ENCODE measurements at regions not wholly inside any gene's neighbourhood (a gene's known extent, or its start where the extent isn't known, plus 50 kb on each side); places are given as distances from the start of the nearest gene placed in this dataset.

DNA sequence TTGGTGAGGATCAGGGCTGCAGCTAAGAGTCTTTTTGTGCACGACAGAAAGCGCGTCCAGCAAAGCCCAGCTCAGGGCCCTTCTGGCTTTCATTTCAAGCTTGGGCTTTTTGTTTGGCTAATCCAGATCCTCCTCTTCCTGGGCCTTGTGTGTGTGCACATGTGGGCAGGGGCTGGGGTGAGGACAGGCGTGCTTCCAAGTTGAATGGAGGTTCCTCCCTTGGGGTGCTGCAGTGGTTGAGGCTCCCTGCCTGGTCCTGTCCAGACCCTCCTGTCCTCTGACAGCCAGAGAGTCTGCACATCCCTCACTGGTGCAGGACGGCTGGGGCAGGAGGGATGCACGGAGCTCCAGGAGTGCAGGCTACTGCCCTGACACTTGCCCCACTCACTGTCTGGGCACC, 62.0 kb upstream of the NECTIN1 start:
- no peak for DNase-seq
- no peaks in the 10 kb centered on the region for H3K36me3 ChIP-seq (replicated peaks in 1 of 2; ENCODE audit: control insufficient read depth in 1 of 2, insufficient read depth in 2 of 2, low read length in 2 of 2)

DNA sequence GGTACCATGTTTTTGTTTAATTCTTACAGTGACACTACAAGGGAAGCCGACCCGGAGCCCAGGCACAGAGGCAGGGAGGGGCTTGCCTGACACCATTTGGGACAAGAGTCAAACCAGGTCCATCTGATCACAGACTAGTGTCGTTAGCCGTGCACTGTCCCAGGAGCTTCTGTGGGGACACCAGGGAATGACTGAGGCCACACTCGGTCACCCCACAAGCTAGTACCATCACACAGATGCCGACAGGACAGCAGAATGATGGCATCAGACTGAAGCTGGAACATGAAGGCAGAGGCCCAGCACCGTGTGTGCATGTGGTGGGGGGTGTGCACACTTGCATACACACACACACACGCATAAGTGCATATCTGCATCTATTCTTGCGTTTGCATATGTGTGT, 61.5 kb upstream of the NECTIN1 start:
- Histone ChIP-seq H3K4me3 (replicated peaks in 1 of 3; ENCODE audit: low read depth in 2 of 3, low read length in 3 of 3) (no peak overlapping the region), H3K4me2 (replicated peaks; ENCODE audit: extremely low read depth, low read length, poor library complexity, severe bottlenecking) (no peak overlapping the region), H3K36me3 (replicated peaks in 1 of 2; ENCODE audit: control insufficient read depth in 1 of 2, insufficient read depth in 2 of 2, low read length in 2 of 2) (no peaks in the 10 kb centered on the region), H4K20me1 (ENCODE audit: insufficient read depth, low read length) (no peaks in the 10 kb centered on the region), H3K79me2 (ENCODE audit: insufficient read depth, low read length) (no peaks in the 10 kb centered on the region), H3K27ac (ENCODE audit: low read depth in 1 of 2, low read length in 2 of 2) (no peak overlapping the region), H3K4me1 (ENCODE audit: control insufficient read depth in 1 of 2, insufficient read depth in 2 of 2, low read length in 2 of 2) (no peaks in the 10 kb centered on the region), H3K9me3 (replicated peaks in 1 of 2; ENCODE audit: control insufficient read depth in 1 of 2, insufficient read depth in 1 of 2, low read length in 2 of 2) (no peaks in the 10 kb centered on the region), H2AFZ (ENCODE audit: insufficient read depth, low read depth, low read length, poor library complexity, severe bottlenecking) (no peak overlapping the region), H3K9ac (ENCODE audit: insufficient read depth, low read length, poor library complexity, severe bottlenecking) (no peak overlapping the region), H3K27me3 (ENCODE audit: control insufficient read depth in 2 of 2, insufficient read depth in 2 of 2, low read length in 2 of 2) (no peaks in the 10 kb centered on the region)
- TF ChIP-seq, protein P1, sequence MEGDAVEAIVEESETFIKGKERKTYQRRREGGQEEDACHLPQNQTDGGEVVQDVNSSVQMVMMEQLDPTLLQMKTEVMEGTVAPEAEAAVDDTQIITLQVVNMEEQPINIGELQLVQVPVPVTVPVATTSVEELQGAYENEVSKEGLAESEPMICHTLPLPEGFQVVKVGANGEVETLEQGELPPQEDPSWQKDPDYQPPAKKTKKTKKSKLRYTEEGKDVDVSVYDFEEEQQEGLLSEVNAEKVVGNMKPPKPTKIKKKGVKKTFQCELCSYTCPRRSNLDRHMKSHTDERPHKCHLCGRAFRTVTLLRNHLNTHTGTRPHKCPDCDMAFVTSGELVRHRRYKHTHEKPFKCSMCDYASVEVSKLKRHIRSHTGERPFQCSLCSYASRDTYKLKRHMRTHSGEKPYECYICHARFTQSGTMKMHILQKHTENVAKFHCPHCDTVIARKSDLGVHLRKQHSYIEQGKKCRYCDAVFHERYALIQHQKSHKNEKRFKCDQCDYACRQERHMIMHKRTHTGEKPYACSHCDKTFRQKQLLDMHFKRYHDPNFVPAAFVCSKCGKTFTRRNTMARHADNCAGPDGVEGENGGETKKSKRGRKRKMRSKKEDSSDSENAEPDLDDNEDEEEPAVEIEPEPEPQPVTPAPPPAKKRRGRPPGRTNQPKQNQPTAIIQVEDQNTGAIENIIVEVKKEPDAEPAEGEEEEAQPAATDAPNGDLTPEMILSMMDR (IDR thresholded peaks at IDR 0.05), result no peak
- 37% methylated on average over 4 of the region's 9 CpGs for WGBS (ENCODE audit: insufficient coverage)
- Mint-ChIP-seq H3K4me3 (no peak overlapping the region), H3K4me1 (no peaks in the 10 kb centered on the region), H3K27me3 (ENCODE audit: low read depth in 3 of 3) (peaks cover 11 to 30% (median 14%) of the 10 kb centered on the region in 3 donors), H3K9me3 (peaks cover 0 to 2% (median 0%) of the 10 kb centered on the region in 7 donors), H3K27ac (no peak overlapping the region), H3K36me3 (no peaks in the 10 kb centered on the region)
- no peak for DNase-seq
- intact Hi-C loops (cut with micrococcal nuclease), result no loop called here

More for the DNA sequence above, 62.0 kb upstream of the NECTIN1 start:
- WGBS (ENCODE audit: insufficient coverage), result 56% methylated on average over 5 of the region's 6 CpGs
- peaks cover 0 to 2% (median 0%) of the 10 kb centered on the region in 7 donors for H3K9me3 Mint-ChIP-seq
- H3K4me1 ChIP-seq (ENCODE audit: control insufficient read depth in 1 of 2, insufficient read depth in 2 of 2, low read length in 2 of 2), result no peaks in the 10 kb centered on the region
- H3K4me1 Mint-ChIP-seq, result no peaks in the 10 kb centered on the region
- H3K27me3 Mint-ChIP-seq (ENCODE audit: low read depth in 3 of 3), result peaks cover 11 to 33% (median 13%) of the 10 kb centered on the region in 3 donors
- H3K4me3 ChIP-seq (replicated peaks in 1 of 3; ENCODE audit: low read depth in 2 of 3, low read length in 3 of 3), result no peak overlapping the region
- no peaks in the 10 kb centered on the region for H4K20me1 ChIP-seq (ENCODE audit: insufficient read depth, low read length)
- no peaks in the 10 kb centered on the region for H3K79me2 ChIP-seq (ENCODE audit: insufficient read depth, low read length)
- H3K27me3 ChIP-seq (ENCODE audit: control insufficient read depth in 2 of 2, insufficient read depth in 2 of 2, low read length in 2 of 2), result no peaks in the 10 kb centered on the region
- no peak overlapping the region for H3K4me2 ChIP-seq (replicated peaks; ENCODE audit: extremely low read depth, low read length, poor library complexity, severe bottlenecking)
- H3K27ac Mint-ChIP-seq, result peak overlapping the region in 1 of 7 donors; percentile 40
- H3K9me3 ChIP-seq (replicated peaks in 1 of 2; ENCODE audit: control insufficient read depth in 1 of 2, insufficient read depth in 1 of 2, low read length in 2 of 2), result no peaks in the 10 kb centered on the region
- no peak overlapping the region for H3K27ac ChIP-seq (ENCODE audit: low read depth in 1 of 2, low read length in 2 of 2)
- H3K9ac ChIP-seq (ENCODE audit: insufficient read depth, low read length, poor library complexity, severe bottlenecking), result no peak overlapping the region
- H3K36me3 Mint-ChIP-seq, result no peaks in the 10 kb centered on the region
- no peak overlapping the region for H2AFZ ChIP-seq (ENCODE audit: insufficient read depth, low read depth, low read length, poor library complexity, severe bottlenecking)
- TF ChIP-seq, protein P1 (IDR thresholded peaks at IDR 0.05), result no peak
- no peak overlapping the region for H3K4me3 Mint-ChIP-seq
- intact Hi-C loops (cut with micrococcal nuclease), result no loop called here
